Kidney glomerular epithelial cell (primary cell): ENCODE measurements at regions not wholly inside any gene's neighbourhood (a gene's known extent, or its start where the extent isn't known, plus 50 kb on each side); places are given as distances from the start of the nearest gene placed in this dataset.

Source experiments
- DNase-seq: peaks from one replicate; lab custom pipeline; 2025; lab: John Stamatoyannopoulos, UW

DNA sequence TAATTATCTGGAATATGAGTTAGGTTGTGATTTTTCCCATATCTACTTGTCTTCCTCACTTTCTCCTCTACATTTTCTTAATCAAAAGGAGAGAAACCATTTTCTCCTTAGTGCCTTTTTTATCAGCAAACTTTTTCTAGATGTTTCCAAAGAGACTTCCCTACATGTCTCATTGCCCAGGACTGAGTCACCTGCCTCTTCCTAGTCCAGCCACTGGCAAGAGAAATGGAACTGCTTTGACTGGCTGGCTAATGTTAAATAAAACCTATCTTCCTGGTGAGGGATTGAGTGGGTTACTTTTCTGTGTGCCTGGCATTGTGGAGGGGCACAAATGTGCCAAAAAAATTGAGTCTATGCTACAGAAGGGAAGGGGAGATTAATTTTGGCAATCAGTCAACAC, 52.1 kb upstream of the CD5L start:
- no peak for DNase-seq

DNA sequence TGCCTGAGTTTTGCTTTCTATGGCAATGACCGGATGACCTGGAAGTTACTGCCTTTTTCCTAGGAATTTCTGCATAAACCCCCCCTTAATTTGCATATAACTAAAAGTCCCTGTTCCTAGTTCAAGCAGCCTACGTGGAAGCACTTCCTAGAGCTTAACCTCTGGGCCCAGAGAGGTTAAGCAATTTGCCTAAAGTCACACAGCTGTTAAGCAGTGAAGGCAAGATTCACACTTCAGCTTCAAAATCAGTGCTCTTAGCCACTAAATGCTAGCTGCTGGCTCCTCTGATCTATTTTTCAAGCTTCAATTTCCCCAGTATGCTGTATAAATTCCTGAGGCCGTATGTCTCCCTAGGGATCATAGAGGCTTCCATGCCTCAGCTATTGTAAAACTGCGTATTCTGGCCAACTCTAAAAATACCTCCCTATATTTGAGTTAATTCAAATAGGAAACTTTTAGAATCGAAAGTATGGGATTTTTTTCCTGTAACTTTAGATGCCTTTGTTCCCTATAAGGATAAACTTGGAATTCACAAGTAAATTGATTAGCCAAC, 53.1 kb upstream of the CD5L start:
- DNase-seq: no peak

DNA sequence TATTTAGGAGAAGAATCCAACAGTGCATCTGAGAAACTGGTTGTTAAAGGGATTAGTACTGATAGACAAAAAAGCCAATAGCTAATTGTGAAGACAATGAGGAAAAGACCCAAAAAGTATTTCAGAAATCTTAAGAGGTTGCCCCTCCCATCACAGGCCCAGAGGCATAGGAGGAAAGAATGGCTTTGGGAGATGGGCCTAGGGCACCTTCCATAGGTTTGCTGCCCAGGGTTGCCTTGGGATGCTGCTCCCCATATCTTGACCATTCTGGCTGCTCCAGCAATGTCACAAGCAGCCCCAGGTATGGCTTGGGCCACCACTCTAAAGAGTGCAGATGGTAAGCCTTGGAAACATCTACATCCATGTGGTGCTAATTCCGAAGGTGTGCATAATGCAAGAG, 68.7 kb upstream of the CD5L start:
- no peak for DNase-seq

DNA sequence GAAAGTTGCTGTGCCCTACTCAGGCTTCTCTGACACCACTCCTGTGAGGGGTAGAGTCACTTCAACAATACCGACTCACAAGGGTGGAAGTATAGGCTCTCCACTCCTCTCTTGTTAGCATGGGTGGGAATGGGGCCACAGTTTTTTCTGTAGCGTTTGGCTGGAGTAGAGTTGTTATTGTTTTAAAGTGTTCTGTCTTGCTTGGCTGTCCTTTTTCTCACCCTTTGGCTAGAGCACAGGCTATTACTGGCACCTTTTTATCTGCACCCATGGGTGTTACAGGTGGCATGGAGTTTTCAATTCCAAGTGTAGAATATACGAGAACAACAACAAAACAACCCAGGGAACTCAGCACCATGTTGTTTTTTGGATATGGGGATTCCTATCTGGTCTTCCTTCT, 74.3 kb upstream of the CD5L start:
- DNase-seq: no peak

DNA sequence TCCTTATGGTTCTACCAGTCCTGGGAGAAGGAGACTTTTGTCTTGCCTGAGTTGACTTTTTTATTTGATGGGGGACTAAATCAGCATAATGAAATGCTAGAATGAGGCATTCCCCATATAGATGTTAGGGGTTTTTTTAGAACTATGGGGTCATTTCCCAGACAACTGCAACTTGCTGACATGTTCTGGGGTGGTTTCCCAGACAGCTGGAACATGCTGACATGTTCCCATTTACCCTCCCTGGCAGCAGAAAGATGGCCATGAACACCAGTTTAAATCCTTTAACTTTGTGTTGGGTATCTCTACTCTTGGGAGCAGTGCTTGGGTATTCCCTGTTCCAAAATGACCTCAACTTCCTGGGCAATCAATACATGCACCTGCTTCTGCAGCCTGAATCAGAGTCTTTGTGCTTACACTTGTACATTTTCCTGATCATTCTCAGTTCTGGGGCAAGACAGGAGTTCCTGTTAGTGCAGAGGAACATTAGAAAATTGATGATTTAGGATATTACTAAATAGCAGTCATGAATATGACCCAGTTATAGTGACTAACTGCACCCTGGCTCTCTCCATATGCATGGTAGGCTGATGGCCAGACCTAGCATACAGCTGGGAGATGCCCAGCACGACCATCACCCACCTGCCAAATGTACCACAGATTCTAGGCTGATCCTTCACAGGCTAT, 75.4 kb upstream of the CD5L start:
- DNase-seq: no peak

DNA sequence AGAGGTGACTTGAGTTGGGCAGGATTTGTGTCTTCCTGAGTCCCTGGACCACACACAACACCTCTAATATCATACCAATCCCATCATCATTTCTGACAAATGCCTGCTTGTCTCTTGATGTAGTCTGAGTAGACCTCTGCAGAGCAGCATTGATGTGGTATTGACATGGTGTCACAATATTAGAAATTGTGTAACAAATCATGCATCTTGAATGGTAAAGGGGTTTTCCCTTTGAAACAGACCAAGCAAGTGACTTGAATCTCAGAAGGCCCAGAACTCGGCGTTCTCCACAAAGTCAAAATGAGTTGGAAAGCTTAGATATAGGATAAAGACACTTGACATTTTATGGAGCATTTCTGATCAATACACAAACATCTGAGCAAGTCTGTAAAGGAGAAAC, 72.7 kb upstream of the KIRREL1 start:
- no peak for DNase-seq

DNA sequence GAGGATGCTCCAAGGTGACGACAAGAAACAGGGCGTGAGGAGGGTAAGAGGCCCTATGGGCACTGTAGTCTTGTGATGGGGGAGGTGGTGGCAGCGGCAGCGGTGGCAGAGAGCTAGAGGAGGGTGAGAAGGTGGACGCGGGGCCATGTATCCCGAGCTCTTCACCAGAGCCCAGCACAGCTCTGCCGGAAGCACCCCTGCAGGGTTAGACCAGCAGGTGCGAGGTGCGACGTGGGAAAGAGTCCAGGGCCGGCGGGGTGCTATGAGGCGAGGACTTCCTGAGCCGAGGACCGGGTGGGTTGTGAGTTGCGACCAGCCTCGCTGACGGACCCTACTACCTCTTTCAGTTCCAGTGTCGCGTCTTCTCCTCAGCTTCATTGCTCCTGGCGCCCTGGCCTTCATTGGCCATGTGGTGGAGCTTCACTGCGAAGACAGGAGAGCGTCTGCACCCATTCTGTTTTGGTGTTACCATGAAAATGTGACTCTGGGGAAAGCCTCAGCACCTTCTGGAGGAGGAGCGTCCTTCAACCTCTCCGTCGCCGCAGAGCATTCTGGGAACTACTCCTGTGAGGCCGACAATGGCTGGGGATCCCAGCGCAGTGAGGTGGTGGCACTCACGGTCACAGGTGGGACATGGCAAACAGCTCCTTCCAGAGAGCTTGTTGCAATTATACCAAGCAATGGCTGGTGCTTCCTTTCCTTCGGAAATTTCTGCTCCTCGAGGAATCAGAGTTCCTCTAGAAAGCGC, 67.9 kb upstream of the KIRREL1 start:
- no peak for DNase-seq

DNA sequence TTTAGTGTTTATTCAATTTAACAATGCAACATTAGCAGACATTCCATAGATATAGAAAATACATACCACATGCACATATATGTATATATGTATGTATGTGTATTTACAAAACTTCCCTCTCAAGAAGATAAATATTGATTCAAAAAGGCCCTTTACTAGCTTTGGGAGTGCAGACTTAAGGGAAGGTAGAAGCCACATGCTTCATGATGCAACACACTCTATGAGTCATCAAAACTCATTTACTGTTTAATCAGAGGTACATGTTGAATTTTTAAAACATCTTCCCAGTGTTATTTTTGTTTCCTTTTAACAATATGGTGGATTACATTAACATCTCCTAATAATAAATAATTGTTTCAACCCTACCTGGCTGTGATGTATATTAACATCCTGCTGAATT, 61.4 kb upstream of the KIRREL1 start:
- peak; percentile 19 for DNase-seq

DNA sequence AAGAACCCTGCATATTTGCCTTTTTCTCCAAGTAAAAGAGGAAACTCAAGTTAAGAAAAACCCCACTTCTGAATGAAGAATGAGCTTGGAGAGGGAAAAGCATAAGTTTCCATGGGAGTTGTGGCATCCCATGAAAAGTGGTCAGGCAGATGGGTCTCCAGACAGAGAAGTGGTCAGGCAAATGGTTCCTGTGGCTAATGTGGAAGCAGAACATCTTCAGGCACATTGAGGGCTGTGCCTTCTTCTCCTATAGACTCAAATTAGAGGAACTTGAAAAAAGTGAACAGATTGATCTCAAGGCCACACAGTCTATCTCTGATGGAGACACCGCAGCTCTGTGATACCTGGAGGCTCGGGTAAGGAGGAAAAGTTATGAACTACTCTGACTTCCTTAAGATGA, 55.7 kb upstream of the KIRREL1 start:
- no peak for DNase-seq

DNA sequence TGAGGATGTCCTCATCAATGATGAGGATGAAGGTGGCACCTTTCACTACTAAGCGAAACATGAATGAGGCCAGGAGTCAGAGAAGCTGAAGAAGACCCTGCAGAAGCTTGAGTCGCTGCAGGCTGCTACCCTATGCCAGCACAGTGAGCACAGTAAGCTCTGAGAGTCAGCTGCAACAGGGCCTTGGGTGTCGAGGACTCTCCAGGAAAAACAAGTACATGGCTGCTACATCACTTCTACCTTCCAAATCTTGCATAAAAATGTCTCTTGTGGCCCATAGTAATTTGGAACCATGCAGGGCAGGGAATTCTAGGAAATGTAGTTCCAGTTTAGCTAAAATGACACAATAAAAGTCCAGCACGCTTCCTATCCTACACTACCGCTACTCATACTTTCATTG, 51.5 kb upstream of the KIRREL1 start:
- no peak for DNase-seq
